HL-60 (cell line): ENCODE measurements at regions not wholly inside any gene's neighbourhood (a gene's known extent, or its start where the extent isn't known, plus 50 kb on each side); places are given as distances from the start of the nearest gene placed in this dataset.

Experiments used
- GABPA ChIP-seq: IDR thresholded peaks from 2 replicates; pipeline ENCODE4 v1.6.1; 2012; ENCODE audit warnings: low read depth
- POLR2AphosphoS5 ChIP-seq: IDR thresholded peaks from 2 replicates; pipeline ENCODE4 v1.6.1; 2012; ENCODE audit warnings: low read depth
- SPI1 ChIP-seq: IDR thresholded peaks from 2 replicates; pipeline ENCODE4 v1.6.1; 2012; ENCODE audit warnings: low read depth, mild to moderate bottlenecking, borderline replicate concordance
- TF ChIP-seq, protein P1 (sequence below): IDR thresholded peaks from one replicate; pipeline ENCODE4 v1.5.1; 2011; ENCODE audit warnings: low read length, control low read depth, inconsistent platforms; ENCODE audit not compliant: insufficient read depth
- TF ChIP-seq, protein P2 (sequence below): IDR thresholded peaks from 2 replicates; pipeline ENCODE4 v1.6.1; 2012; ENCODE audit warnings: low read depth; ENCODE audit not compliant: insufficient replicate concordance

DNA sequence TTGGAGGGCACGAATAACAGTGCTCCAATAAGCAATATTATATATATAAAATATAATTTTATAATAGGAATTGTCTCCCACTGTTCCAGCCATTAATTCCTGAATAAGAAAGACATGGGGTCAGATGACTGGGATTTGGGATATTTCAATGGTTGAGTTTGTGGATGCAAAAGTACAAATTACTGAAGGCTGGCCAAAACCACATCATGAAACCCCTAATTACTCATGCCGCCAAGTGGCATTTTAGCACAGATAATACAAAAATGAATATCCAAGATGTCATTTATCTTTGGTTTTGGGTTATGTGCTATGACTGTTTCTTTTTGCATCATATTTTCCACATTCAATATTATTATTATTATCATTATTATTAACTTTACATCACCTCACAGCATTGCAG lies 261.4 kb upstream of the TBX3 start:
- TF ChIP-seq GABPA (no peak), POLR2AphosphoS5 (no peak), SPI1 (no peak)
- TF ChIP-seq, protein P1, sequence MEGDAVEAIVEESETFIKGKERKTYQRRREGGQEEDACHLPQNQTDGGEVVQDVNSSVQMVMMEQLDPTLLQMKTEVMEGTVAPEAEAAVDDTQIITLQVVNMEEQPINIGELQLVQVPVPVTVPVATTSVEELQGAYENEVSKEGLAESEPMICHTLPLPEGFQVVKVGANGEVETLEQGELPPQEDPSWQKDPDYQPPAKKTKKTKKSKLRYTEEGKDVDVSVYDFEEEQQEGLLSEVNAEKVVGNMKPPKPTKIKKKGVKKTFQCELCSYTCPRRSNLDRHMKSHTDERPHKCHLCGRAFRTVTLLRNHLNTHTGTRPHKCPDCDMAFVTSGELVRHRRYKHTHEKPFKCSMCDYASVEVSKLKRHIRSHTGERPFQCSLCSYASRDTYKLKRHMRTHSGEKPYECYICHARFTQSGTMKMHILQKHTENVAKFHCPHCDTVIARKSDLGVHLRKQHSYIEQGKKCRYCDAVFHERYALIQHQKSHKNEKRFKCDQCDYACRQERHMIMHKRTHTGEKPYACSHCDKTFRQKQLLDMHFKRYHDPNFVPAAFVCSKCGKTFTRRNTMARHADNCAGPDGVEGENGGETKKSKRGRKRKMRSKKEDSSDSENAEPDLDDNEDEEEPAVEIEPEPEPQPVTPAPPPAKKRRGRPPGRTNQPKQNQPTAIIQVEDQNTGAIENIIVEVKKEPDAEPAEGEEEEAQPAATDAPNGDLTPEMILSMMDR = no peak
- TF ChIP-seq, protein P2, sequence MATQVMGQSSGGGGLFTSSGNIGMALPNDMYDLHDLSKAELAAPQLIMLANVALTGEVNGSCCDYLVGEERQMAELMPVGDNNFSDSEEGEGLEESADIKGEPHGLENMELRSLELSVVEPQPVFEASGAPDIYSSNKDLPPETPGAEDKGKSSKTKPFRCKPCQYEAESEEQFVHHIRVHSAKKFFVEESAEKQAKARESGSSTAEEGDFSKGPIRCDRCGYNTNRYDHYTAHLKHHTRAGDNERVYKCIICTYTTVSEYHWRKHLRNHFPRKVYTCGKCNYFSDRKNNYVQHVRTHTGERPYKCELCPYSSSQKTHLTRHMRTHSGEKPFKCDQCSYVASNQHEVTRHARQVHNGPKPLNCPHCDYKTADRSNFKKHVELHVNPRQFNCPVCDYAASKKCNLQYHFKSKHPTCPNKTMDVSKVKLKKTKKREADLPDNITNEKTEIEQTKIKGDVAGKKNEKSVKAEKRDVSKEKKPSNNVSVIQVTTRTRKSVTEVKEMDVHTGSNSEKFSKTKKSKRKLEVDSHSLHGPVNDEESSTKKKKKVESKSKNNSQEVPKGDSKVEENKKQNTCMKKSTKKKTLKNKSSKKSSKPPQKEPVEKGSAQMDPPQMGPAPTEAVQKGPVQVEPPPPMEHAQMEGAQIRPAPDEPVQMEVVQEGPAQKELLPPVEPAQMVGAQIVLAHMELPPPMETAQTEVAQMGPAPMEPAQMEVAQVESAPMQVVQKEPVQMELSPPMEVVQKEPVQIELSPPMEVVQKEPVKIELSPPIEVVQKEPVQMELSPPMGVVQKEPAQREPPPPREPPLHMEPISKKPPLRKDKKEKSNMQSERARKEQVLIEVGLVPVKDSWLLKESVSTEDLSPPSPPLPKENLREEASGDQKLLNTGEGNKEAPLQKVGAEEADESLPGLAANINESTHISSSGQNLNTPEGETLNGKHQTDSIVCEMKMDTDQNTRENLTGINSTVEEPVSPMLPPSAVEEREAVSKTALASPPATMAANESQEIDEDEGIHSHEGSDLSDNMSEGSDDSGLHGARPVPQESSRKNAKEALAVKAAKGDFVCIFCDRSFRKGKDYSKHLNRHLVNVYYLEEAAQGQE = no peak
